ENCODE measurements at regions not wholly inside any gene's neighbourhood (a gene's known extent, or its start where the extent isn't known, plus 50 kb on each side); places are given as distances from the start of the nearest gene placed in this dataset.
"Not testable (repeated sequence)": the region's sequence is repeated elsewhere in the genome, so short reads cannot be mapped to it uniquely, and the experiment has no call there.

- no peaks in the 10 kb centered on the region for H3K27me3 ChIP-seq
- DNase-seq = no peak
- no peak overlapping the region for H3K4me3 ChIP-seq
- H3K36me3 ChIP-seq = no peaks in the 10 kb centered on the region
- peaks cover 13% of the 10 kb centered on the region for H3K9me3 ChIP-seq
Measured at GRCh38 chr1:198436276-198436675, 104.2 kb downstream of the ATP6V1G3 start.

GRCh38 chr1:198435056-198435455 lies 105.4 kb downstream of the ATP6V1G3 start:
- no peak overlapping the region for H3K4me3 ChIP-seq
- no peak for DNase-seq

GRCh38 chr1:198424441-198424840 lies 116.0 kb downstream of the ATP6V1G3 start:
- H3K36me3 ChIP-seq = no peaks in the 10 kb centered on the region
- no peaks in the 10 kb centered on the region for H3K27me3 ChIP-seq
- H3K4me3 ChIP-seq = no peak overlapping the region
- H3K9me3 ChIP-seq = no peaks in the 10 kb centered on the region
- no peak for DNase-seq

More at GRCh38 chr1:198435056-198435455, 105.4 kb downstream of the ATP6V1G3 start:
- Histone ChIP-seq H3K27me3 (no peaks in the 10 kb centered on the region), H3K9me3 (peaks cover 15% of the 10 kb centered on the region), H3K36me3 (no peaks in the 10 kb centered on the region)

- no peaks in the 10 kb centered on the region for H3K36me3 ChIP-seq
- no peaks in the 10 kb centered on the region for H3K27me3 ChIP-seq
- H3K9me3 ChIP-seq = no peaks in the 10 kb centered on the region
- H3K4me3 ChIP-seq = no peak overlapping the region
- no peak for DNase-seq
Measured at GRCh38 chr1:198423673-198424072, 116.8 kb downstream of the ATP6V1G3 start.

GRCh38 chr1:198417039-198417438 lies 123.4 kb downstream of the ATP6V1G3 start:
- no peak for DNase-seq
- H3K36me3 ChIP-seq = no peaks in the 10 kb centered on the region
- H3K27me3 ChIP-seq = no peaks in the 10 kb centered on the region
- peaks cover 3% of the 10 kb centered on the region for H3K9me3 ChIP-seq
- H3K4me3 ChIP-seq = no peak overlapping the region

GRCh38 chr1:198416296-198416695 lies 124.2 kb downstream of the ATP6V1G3 start:
- Histone ChIP-seq H3K27me3 (no peaks in the 10 kb centered on the region), H3K9me3 (peaks cover 3% of the 10 kb centered on the region), H3K36me3 (no peaks in the 10 kb centered on the region), H3K4me3 (no peak overlapping the region)
- peak; percentile 52 for DNase-seq

- Histone ChIP-seq H3K36me3 (no peaks in the 10 kb centered on the region), H3K9me3 (peaks cover 6% of the 10 kb centered on the region), H3K4me3 (no peak overlapping the region), H3K27me3 (no peaks in the 10 kb centered on the region)
- DNase-seq = no peak
Measured at GRCh38 chr1:198411240-198411639, 129.2 kb downstream of the ATP6V1G3 start.

- Histone ChIP-seq H3K27me3 (no peaks in the 10 kb centered on the region), H3K9me3 (peaks cover 6% of the 10 kb centered on the region), H3K36me3 (no peaks in the 10 kb centered on the region), H3K4me3 (no peak overlapping the region)
- no peak for DNase-seq
Measured at GRCh38 chr1:198408716-198409115, 131.8 kb downstream of the ATP6V1G3 start.

- not testable (repeated sequence) for H3K9me3 ChIP-seq, H3K4me3 ChIP-seq, DNase-seq, H3K36me3 ChIP-seq, H3K27me3 ChIP-seq
Measured at GRCh38 chr1:198404632-198405031, 135.8 kb downstream of the ATP6V1G3 start.

- no peak for DNase-seq
- no peaks in the 10 kb centered on the region for H3K27me3 ChIP-seq
- H3K36me3 ChIP-seq = no peaks in the 10 kb centered on the region
- H3K9me3 ChIP-seq = no peaks in the 10 kb centered on the region
- H3K4me3 ChIP-seq = no peak overlapping the region
Measured at GRCh38 chr1:198400063-198400462, 140.4 kb downstream of the ATP6V1G3 start.

GRCh38 chr1:198399452-198399851 lies 141.0 kb downstream of the ATP6V1G3 start:
- H3K4me3 ChIP-seq = no peak overlapping the region
- H3K36me3 ChIP-seq = no peaks in the 10 kb centered on the region
- DNase-seq = no peak
- no peaks in the 10 kb centered on the region for H3K27me3 ChIP-seq
- no peaks in the 10 kb centered on the region for H3K9me3 ChIP-seq

- H3K4me3 ChIP-seq = no peak overlapping the region
- no peaks in the 10 kb centered on the region for H3K27me3 ChIP-seq
- no peak for DNase-seq
- no peaks in the 10 kb centered on the region for H3K36me3 ChIP-seq
- H3K9me3 ChIP-seq = no peaks in the 10 kb centered on the region
Measured at GRCh38 chr1:198397208-198397808, 143.2 kb downstream of the ATP6V1G3 start.

- Histone ChIP-seq H3K4me3 (no peak overlapping the region), H3K36me3 (no peaks in the 10 kb centered on the region), H3K9me3 (no peaks in the 10 kb centered on the region), H3K27me3 (no peaks in the 10 kb centered on the region)
- no peak for DNase-seq
Measured at GRCh38 chr1:198391393-198392020, 149.0 kb downstream of the ATP6V1G3 start.

- no peak overlapping the region for H3K4me3 ChIP-seq
- no peaks in the 10 kb centered on the region for H3K27me3 ChIP-seq
- no peaks in the 10 kb centered on the region for H3K36me3 ChIP-seq
- DNase-seq = no peak
- no peaks in the 10 kb centered on the region for H3K9me3 ChIP-seq
Measured at GRCh38 chr1:198387587-198387986, 152.9 kb downstream of the ATP6V1G3 start.

GRCh38 chr1:198380275-198380674 lies 160.2 kb downstream of the ATP6V1G3 start:
- H3K9me3 ChIP-seq = peaks cover 4% of the 10 kb centered on the region; the same call in 1 of the 2 replicates
- DNase-seq = no peak
- no peaks in the 10 kb centered on the region for H3K27me3 ChIP-seq
- H3K4me3 ChIP-seq = no peak overlapping the region
- H3K36me3 ChIP-seq = no peaks in the 10 kb centered on the region

- H3K9me3 ChIP-seq = peaks cover 4% of the 10 kb centered on the region; the same call in 1 of the 2 replicates
- no peaks in the 10 kb centered on the region for H3K27me3 ChIP-seq
- no peak for DNase-seq
- H3K36me3 ChIP-seq = no peaks in the 10 kb centered on the region
- H3K4me3 ChIP-seq = no peak overlapping the region
Measured at GRCh38 chr1:198377702-198378101, 162.8 kb downstream of the ATP6V1G3 start.

- Histone ChIP-seq H3K27me3 (no peaks in the 10 kb centered on the region), H3K9me3 (peaks cover 4% of the 10 kb centered on the region; the same call in 1 of the 2 replicates), H3K4me3 (no peak overlapping the region), H3K36me3 (no peaks in the 10 kb centered on the region)
- no peak for DNase-seq
Measured at GRCh38 chr1:198374288-198374687, 166.2 kb downstream of the ATP6V1G3 start.

- H3K4me3 ChIP-seq = no peak overlapping the region
- H3K27me3 ChIP-seq = no peaks in the 10 kb centered on the region
- no peak for DNase-seq
- peaks cover 4% of the 10 kb centered on the region; the same call in 1 of the 2 replicates for H3K9me3 ChIP-seq
- H3K36me3 ChIP-seq = no peaks in the 10 kb centered on the region
Measured at GRCh38 chr1:198373376-198373775, 167.1 kb downstream of the ATP6V1G3 start.
